H9 (cell line): ENCODE measurements at regions not wholly inside any gene's neighbourhood (a gene's known extent, or its start where the extent isn't known, plus 50 kb on each side); places are given as distances from the start of the nearest gene placed in this dataset.

ENCODE experiments used
- DNase-seq: peaks from one replicate; pipeline ENCODE4 v3.0.0-alpha.2; 2017
- H2AFZ ChIP-seq: one replicate; pipeline ENCODE4 v1.6.1; 2013; ENCODE audit warnings: mild to moderate bottlenecking, low read length, control low read depth, moderate library complexity
- H2AK5ac ChIP-seq: 2 replicates; pipeline ENCODE4 v1.6.1; 2013; ENCODE audit warnings: low read length, control low read depth, mixed read lengths; ENCODE audit not compliant: insufficient read length
- H2BK120ac ChIP-seq: one replicate; pipeline ENCODE4 v1.6.1; 2013; ENCODE audit warnings: low read depth, mild to moderate bottlenecking, low read length, control low read depth, inconsistent platforms; ENCODE audit not compliant: poor library complexity, severe bottlenecking
- H2BK12ac ChIP-seq: 2 replicates; pipeline ENCODE4 v1.6.1; 2013; ENCODE audit warnings: low read length, control low read depth, mixed read lengths, low read depth; ENCODE audit not compliant: insufficient read length
- H2BK15ac ChIP-seq: 2 replicates; pipeline ENCODE4 v1.6.1; 2013; ENCODE audit warnings: low read depth, low read length, control low read depth
- H2BK20ac ChIP-seq: one replicate; pipeline ENCODE4 v1.6.1; 2013; ENCODE audit warnings: low read depth, mild to moderate bottlenecking, low read length, control low read depth, inconsistent platforms; ENCODE audit not compliant: poor library complexity, severe bottlenecking
- H2BK5ac ChIP-seq: 2 replicates; pipeline ENCODE4 v1.6.1; 2013; ENCODE audit warnings: low read length, control low read depth, mixed read lengths; ENCODE audit not compliant: insufficient read length
- H3K14ac ChIP-seq: 2 replicates; pipeline ENCODE4 v1.6.1; 2013; ENCODE audit warnings: low read length, control low read depth; ENCODE audit not compliant: insufficient read depth
- H3K18ac ChIP-seq: 2 replicates; pipeline ENCODE4 v1.6.1; 2013; ENCODE audit warnings: low read depth, mild to moderate bottlenecking, mixed read lengths, low read length, control low read depth; ENCODE audit not compliant: insufficient read length
- H3K23ac ChIP-seq: 2 replicates; pipeline ENCODE4 v1.6.1; 2013; ENCODE audit warnings: low read length, control low read depth, mixed read lengths, low read depth; ENCODE audit not compliant: insufficient read length
- H3K23me2 ChIP-seq: 2 replicates; pipeline ENCODE4 v1.6.1; 2013; ENCODE audit warnings: low read depth, mild to moderate bottlenecking, mixed read lengths, low read length, control low read depth; ENCODE audit not compliant: insufficient read length, poor library complexity, severe bottlenecking
- H3K27ac ChIP-seq: 2 replicates; pipeline ENCODE4 v1.5.1; 2013; ENCODE audit warnings: low read length, control low read depth, mixed read lengths, low read depth; ENCODE audit not compliant: insufficient read length
- H3K27me3 ChIP-seq: 2 replicates; pipeline ENCODE4 v1.6.1; 2013; ENCODE audit warnings: low read length, control low read depth, inconsistent platforms; ENCODE audit not compliant: insufficient read depth
- H3K4ac ChIP-seq: 2 replicates; pipeline ENCODE4 v1.6.1; 2013; ENCODE audit warnings: low read depth, mild to moderate bottlenecking, control low read depth, inconsistent platforms, low read length, moderate library complexity
- H3K4me1 ChIP-seq: 2 replicates; pipeline ENCODE4 v1.6.1; 2013; ENCODE audit warnings: low read length, control low read depth, inconsistent platforms; ENCODE audit not compliant: insufficient read depth
- H3K4me2 ChIP-seq: 2 replicates; pipeline ENCODE4 v1.6.1; 2013; ENCODE audit warnings: low read length, control low read depth, mixed read lengths; ENCODE audit not compliant: insufficient read length, insufficient read depth
- H3K56ac ChIP-seq: 2 replicates; pipeline ENCODE4 v1.6.1; 2013; ENCODE audit warnings: low read depth, mild to moderate bottlenecking, mixed read lengths, low read length, control low read depth; ENCODE audit not compliant: insufficient read length
- H3K79me1 ChIP-seq: 2 replicates; pipeline ENCODE4 v1.6.1; 2013; ENCODE audit warnings: low read depth, mild to moderate bottlenecking, moderate library complexity, low read length, control low read depth, inconsistent platforms; ENCODE audit not compliant: insufficient read depth, poor library complexity, severe bottlenecking
- H3K79me2 ChIP-seq: 2 replicates; pipeline ENCODE4 v1.6.1; 2013; ENCODE audit warnings: low read length, control low read depth, inconsistent platforms; ENCODE audit not compliant: insufficient read depth
- H3K9ac ChIP-seq: 2 replicates; pipeline ENCODE4 v1.6.1; 2013; ENCODE audit warnings: low read length, control low read depth, mixed read lengths; ENCODE audit not compliant: insufficient read length; ENCODE audit errors: extremely low read depth
- H3K9me3 ChIP-seq: one replicate; pipeline ENCODE4 v1.6.1; 2013; ENCODE audit warnings: low read depth, low read length, inconsistent platforms; ENCODE audit not compliant: control insufficient read depth
- H3T11ph ChIP-seq: one replicate; pipeline ENCODE4 v1.6.1; 2013; ENCODE audit warnings: mild to moderate bottlenecking, low read length, control low read depth, inconsistent platforms
- H4K20me1 ChIP-seq: one replicate; pipeline ENCODE4 v1.6.1; 2013; ENCODE audit not compliant: control insufficient read depth, insufficient read length, insufficient read depth
- H4K5ac ChIP-seq: 2 replicates; pipeline ENCODE4 v1.6.1; 2013; ENCODE audit warnings: low read depth, mild to moderate bottlenecking, mixed read lengths, low read length, control low read depth; ENCODE audit not compliant: insufficient read length
- H4K8ac ChIP-seq: replicated peaks from 2 replicates; pipeline ENCODE4 v1.6.1; 2013; ENCODE audit warnings: low read length, control low read depth, mixed read lengths, low read depth; ENCODE audit not compliant: insufficient read length
- H4K91ac ChIP-seq: 2 replicates; pipeline ENCODE4 v1.6.1; 2013; ENCODE audit warnings: low read depth, mild to moderate bottlenecking, moderate library complexity, mixed read lengths, low read length, control low read depth; ENCODE audit not compliant: insufficient read length
- H3K27ac Mint-ChIP-seq, 3 experiments: 2 replicates in 2 of 3; 3 replicates in 1 of 3; pipeline ENCODE4 v1.8.0; 2020 to 2021; ENCODE audit warnings: mixed read lengths in 3 of 3, mild to moderate bottlenecking in 1 of 3, moderate library complexity in 1 of 3
- H3K27me3 Mint-ChIP-seq: 2 replicates; pipeline ENCODE4 v1.8.0; 2021; ENCODE audit warnings: low read depth, mild to moderate bottlenecking, moderate library complexity, mixed read lengths
- H3K36me3 Mint-ChIP-seq, 3 experiments: 2 replicates in 2 of 3; 3 replicates in 1 of 3; pipeline ENCODE4 v1.8.0; 2020 to 2021; ENCODE audit warnings: low read depth in 3 of 3, mixed read lengths in 3 of 3; ENCODE audit not compliant: insufficient read depth in 1 of 3
- H3K4me1 Mint-ChIP-seq, 2 experiments: 2 replicates each; pipeline ENCODE4 v1.8.0; 2020; ENCODE audit warnings: mixed read lengths in 2 of 2
- H3K4me3 Mint-ChIP-seq, 2 experiments: 2 replicates in 1 of 2; 3 replicates in 1 of 2; pipeline ENCODE4 v1.8.0; 2020 to 2021; ENCODE audit warnings: mild to moderate bottlenecking in 2 of 2, mixed read lengths in 2 of 2, moderate library complexity in 1 of 2
- H3K9me3 Mint-ChIP-seq, 2 experiments: 2 replicates in 1 of 2; 3 replicates in 1 of 2; pipeline ENCODE4 v1.8.0; 2020; ENCODE audit warnings: mild to moderate bottlenecking in 2 of 2, mixed read lengths in 2 of 2, moderate library complexity in 1 of 2
- WGBS: extraction: QIAGEN DNeasy Blood & Tissue Kit; methylation state at CpG from one replicate; pipeline ENCODE4 v1.1.7; 2013; ENCODE audit warnings: missing lambda C conversion rate, low lambda C conversion rate, mixed read lengths; ENCODE audit not compliant: insufficient read length; ENCODE audit errors: extremely low coverage; 5-methylcytosine and 5-hydroxymethylcytosine counted together
- TF ChIP-seq, protein P1 (sequence below): fragments of 200-600 bp; sonication (generic); conservative IDR thresholded peaks from 3 replicates; pipeline ENCODE4 v1.8.0; 2021; ENCODE audit warnings: antibody characterized with exemption, mild to moderate bottlenecking

DNA sequence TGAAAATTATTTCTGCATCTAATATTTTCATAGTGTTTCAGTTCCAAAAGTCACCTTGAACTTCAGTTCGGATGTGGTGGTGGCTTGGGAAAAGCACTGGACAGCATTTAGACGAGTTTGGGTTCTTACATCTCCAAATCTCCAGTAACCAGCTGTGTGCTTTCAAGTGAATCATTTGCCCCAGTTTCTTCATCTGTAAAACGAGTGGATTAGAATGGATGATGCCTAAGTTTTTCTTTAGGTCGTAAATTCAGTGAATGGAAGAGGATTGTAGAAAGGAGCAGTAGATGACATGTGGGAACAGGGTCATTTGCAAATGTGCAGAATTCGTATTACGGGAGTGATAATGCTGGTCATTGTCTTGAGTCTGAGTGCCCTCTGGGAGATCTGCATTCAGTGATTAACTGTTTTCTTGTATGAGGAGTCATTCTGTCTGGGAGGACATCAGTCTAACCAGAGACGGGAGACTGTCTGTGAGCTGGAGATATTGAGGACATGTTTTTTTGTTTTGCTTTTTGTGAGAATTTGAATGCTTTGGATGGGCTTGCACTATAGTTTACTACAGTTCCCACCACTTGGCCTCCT lies 641.6 kb upstream of the TBL1XR1 start:
- no peaks in the 10 kb centered on the region for H3K9me3 ChIP-seq
- H2BK12ac ChIP-seq: no peak overlapping the region
- H3K4ac ChIP-seq: no peak overlapping the region
- no peak overlapping the region for H2AFZ ChIP-seq
- H3K27me3 Mint-ChIP-seq: no peaks in the 10 kb centered on the region
- no peak overlapping the region for H4K8ac ChIP-seq
- no peaks in the 10 kb centered on the region for H3K27me3 ChIP-seq
- no peak overlapping the region for H4K91ac ChIP-seq
- H3K4me3 Mint-ChIP-seq: no peak overlapping the region
- H3K9ac ChIP-seq: no peak overlapping the region
- no peak overlapping the region for H3K27ac ChIP-seq
- H3T11ph ChIP-seq: no peak overlapping the region
- no CpG with 5 or more reads among the region's 7 CpGs for WGBS
- no peaks in the 10 kb centered on the region for H3K79me2 ChIP-seq
- H2BK15ac ChIP-seq: no peak overlapping the region
- H3K9me3 Mint-ChIP-seq: no peaks in the 10 kb centered on the region
- no peak overlapping the region for H2BK5ac ChIP-seq
- H2BK20ac ChIP-seq: no peak overlapping the region
- TF ChIP-seq, protein P1, sequence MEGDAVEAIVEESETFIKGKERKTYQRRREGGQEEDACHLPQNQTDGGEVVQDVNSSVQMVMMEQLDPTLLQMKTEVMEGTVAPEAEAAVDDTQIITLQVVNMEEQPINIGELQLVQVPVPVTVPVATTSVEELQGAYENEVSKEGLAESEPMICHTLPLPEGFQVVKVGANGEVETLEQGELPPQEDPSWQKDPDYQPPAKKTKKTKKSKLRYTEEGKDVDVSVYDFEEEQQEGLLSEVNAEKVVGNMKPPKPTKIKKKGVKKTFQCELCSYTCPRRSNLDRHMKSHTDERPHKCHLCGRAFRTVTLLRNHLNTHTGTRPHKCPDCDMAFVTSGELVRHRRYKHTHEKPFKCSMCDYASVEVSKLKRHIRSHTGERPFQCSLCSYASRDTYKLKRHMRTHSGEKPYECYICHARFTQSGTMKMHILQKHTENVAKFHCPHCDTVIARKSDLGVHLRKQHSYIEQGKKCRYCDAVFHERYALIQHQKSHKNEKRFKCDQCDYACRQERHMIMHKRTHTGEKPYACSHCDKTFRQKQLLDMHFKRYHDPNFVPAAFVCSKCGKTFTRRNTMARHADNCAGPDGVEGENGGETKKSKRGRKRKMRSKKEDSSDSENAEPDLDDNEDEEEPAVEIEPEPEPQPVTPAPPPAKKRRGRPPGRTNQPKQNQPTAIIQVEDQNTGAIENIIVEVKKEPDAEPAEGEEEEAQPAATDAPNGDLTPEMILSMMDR: no peak
- no peaks in the 10 kb centered on the region for H3K36me3 Mint-ChIP-seq
- no peaks in the 10 kb centered on the region for H3K4me1 ChIP-seq
- no peak overlapping the region for H4K5ac ChIP-seq
- DNase-seq: no peak
- no peaks in the 10 kb centered on the region for H4K20me1 ChIP-seq
- H3K56ac ChIP-seq: no peak overlapping the region
- no peak overlapping the region for H3K4me2 ChIP-seq
- H3K27ac Mint-ChIP-seq: no peak overlapping the region
- no peak overlapping the region for H2BK120ac ChIP-seq
- H3K79me1 ChIP-seq: no peaks in the 10 kb centered on the region
- H3K4me1 Mint-ChIP-seq: peaks cover 7 to 11% of the 10 kb centered on the region in 2 experiments
- no peak overlapping the region for H3K18ac ChIP-seq
- no peaks in the 10 kb centered on the region for H3K23me2 ChIP-seq
- H2AK5ac ChIP-seq: no peak overlapping the region
- H3K23ac ChIP-seq: no peak overlapping the region
- H3K14ac ChIP-seq: no peak overlapping the region
